Activated CD4-positive, alpha-beta T cell treated with anti-CD3 and anti-CD28 coated beads, Interleukin-2, amount 50 U/mL, for 48 hours (primary cell): ENCODE measurements at regions not wholly inside any gene's neighbourhood (a gene's known extent, or its start where the extent isn't known, plus 50 kb on each side); places are given as distances from the start of the nearest gene placed in this dataset.

ENCODE experiments used
- DNase-seq, 2 experiments: peaks; one replicate each; pipeline ENCODE4 v3.0.0-alpha.2; 2020

DNA sequence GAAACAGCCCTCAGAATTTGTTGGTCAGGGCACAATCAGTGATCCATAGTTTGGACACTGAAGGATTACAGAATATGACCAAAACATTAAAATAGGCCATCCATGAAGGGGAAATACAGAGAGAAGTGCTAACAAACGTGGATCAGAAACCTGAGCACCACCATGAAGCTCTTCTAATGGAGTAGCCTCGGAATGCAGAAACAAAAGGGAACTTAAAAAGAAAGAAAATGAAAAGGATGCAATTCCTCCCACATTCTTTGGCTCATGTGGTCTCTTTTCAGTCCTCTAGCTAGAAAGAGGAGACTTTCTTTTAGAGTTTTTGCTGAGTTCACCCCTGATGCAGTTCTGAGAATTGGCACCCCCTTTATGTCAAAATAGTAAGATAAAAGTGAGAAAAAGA lies 989.8 kb upstream of the B3GALT2 start:
- DNase-seq: no peak

DNA sequence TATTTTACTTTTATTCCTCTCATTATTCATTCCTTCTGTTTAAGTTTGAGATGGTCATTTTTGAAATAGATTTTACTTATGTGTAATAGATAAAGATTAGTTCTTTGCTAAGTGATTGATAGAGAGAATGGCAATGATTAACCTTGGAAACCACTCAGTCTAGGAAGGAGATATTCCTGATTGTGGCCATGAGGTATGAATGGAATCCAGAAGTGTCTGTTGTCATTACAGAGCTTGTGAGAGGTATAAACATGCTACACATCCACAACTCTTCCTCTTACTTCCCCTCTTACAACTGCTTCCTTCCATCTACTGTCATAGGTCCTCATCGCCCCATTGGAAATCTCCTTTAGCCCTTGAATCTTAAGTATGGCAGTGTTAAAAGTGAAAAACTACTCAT lies 988.8 kb upstream of the B3GALT2 start:
- no peak for DNase-seq

DNA sequence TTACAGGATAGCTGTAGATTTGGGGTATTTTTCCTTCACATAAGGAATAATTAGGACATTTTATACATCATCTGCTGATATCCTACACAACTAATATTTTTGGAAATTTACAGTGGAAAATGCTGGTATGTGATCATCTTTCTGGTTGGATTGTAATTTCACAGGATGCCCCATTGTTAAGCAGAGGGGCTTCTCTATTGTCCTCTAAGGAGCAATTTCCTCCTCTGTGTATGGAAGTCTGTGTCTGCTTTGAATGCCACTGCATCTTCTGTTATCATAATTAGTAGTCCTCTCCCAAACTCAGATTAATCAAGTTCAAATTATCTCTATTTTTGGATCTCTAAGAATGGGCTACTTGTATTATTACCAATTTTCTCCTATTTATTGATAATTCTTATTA lies 988.1 kb upstream of the B3GALT2 start:
- no peak for DNase-seq

DNA sequence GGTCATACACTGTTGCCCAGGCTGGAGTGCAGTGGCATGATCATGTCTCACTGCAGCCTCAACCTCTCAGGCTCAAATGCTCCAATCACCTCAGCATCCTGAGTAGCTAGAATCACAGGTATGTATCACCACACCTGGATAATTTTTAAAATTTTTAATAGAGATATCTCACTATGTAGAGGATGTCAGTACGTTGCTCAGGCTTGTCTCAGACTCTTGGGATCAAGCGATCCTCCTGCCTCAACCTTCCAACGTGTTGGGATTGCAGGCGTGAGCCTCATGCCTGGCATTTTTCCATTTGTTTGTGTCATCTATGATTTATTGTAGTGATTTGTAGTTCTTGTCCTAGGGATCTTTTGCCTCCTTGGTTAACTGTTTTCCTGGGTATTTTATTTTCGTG lies 985.2 kb upstream of the B3GALT2 start:
- no peak for DNase-seq

DNA sequence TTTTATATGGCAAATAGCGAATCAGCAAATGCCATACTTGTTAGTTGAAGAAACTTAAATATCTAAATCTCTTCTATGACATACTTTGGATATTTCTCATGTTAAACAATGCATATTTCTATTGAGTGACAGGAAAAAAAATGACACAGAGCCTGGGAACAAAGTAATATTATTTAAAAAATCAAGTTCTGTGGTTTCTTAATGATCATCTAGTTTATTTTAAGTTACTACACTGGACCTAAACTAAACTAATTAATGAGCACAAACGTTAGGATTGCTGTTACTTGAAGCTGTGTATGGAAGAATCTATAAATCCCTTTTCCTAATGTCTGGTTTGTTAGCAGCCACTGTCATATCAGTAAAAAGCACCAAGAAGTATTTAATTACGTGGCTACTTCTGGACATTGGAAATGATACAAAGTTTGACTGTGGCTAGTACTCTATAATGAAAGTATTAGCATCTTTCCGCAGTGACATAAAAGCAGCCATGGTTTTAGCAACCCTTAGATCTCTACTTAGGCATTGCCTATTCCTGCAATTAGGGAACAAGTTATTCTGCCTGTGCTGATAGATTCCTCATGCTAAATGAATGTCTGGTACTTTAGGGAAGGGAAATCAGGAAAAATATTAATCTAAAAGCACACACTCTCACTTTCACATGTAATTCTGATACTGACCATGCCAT lies 981.7 kb upstream of the B3GALT2 start:
- DNase-seq: no peak

DNA sequence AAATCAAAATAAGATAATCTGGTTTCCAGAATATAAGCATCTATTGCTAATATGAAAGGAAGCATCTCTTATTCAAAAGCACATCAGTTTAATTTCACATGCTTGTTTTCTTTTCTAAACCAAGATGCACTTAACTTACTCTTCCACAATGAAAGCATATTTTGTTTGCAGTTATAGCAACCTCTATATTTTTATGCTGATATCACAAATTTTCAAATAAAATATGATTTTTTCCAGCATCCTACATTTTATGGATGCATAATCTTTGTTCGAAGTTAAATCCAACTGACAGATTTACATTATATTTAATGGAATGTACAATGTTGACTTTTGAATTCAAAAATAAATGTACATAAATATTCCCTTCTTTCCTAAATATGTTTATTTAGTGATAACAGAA lies 978.3 kb upstream of the B3GALT2 start:
- DNase-seq: no peak

DNA sequence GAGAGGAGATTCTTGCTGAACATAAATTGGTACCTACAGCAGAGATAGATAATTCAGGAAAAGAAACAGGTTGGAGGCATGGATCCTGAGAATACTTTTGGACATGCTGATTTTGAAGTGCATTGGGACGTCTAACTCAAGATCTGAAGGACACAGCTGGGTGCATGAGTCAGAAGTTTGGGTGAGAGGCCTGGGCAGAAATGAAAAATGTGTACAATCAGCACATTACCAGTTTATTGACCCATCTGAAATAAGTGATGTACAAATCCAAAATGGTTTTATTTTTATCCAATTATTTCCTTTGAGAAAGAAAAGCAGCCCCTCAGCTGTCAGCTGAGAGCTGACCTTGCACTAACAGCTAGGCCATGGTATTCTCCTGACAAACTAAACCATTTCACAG lies 975.2 kb upstream of the B3GALT2 start:
- no peak for DNase-seq

DNA sequence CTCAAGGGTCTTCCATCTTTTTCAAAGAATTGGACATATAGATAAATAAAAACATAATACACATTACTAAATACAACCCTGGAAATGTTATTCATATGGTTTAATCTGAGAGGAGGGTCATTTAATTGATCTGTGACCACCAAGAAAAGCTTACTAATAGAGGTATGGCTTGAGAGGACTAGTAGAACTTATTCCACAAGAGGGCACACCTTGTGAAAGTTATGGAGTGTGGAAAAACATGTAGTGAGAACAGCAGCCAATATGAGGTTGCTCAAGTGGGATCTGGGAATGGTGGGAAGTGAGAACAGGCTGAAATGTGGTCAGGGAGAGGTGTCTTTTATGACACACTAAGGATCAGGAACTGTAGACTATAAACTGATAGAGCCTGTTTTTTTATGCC lies 973.5 kb upstream of the B3GALT2 start:
- DNase-seq: no peak

DNA sequence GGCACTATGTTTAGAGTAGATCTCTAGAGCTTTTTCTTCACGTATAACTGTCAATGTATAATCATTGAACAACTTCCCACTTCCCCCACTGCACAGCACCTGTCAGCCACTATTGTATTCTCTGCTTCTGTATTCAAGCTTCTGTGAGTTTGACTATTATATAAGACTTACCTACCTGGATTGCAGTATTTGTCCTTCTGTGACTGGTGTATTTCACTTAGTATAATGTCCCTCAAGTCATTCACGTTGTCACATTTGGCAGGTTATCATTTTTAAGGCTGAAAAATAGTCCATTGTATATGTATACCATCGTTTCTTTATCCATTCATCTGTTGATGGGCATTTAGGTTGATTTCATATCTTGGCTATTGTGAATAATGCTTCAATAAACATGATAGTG lies 969.5 kb upstream of the B3GALT2 start:
- no peak for DNase-seq

DNA sequence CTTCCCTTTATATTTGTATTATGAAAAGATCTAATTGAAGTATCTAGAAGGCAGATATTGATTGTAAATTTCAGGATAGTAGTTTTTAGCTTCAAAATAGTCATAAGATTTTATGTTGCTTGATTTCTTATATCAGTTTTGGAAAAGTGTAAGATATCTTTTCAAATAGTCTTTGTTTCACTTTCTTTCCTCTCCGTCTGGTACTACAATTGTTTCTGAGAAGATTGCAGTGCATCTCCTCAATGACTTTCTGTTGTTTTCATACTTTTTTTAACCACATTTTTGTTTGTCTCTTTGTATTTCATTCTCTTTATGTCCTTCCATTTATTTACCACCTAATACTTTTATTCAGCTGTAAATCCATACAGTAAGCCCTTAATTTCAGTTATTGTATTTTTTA lies 964.6 kb upstream of the B3GALT2 start:
- DNase-seq: no peak

DNA sequence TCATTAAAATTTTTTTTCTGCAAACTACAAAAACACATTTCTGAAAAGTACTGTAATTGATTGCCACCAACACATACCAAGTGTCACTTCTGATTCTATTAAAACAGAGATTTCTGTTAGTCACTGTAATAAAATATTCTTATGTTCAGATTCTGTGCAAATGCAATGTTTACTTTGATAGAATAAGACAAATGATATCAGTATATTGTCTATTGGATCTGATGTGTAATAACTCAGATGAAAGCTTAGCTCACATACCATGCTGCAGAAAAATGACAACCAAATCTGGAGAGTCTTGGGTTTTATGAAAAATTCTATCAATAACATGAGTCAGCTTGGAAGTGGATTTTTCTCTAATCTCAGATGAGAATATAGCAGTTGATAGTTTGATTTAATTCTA lies 963.8 kb upstream of the B3GALT2 start:
- no peak for DNase-seq

DNA sequence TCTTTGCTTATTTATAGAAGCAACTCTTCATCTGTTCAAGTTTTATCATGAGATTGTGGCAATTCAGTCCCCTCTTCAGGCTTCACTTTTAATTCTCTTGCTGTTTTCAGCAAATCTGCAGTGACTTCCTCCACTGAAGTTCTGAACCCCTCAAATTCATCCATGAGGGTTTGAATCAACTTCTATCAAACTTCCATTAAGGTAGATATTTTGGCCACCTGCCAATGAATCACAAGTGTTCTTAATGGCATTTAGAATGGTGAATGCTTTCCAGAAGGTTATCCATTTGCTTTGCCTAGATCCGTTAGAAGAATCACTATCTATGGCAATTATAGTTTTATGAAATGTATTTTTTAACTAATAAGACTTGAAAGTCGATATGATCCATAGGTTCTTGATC lies 946.7 kb upstream of the B3GALT2 start:
- DNase-seq: no peak

DNA sequence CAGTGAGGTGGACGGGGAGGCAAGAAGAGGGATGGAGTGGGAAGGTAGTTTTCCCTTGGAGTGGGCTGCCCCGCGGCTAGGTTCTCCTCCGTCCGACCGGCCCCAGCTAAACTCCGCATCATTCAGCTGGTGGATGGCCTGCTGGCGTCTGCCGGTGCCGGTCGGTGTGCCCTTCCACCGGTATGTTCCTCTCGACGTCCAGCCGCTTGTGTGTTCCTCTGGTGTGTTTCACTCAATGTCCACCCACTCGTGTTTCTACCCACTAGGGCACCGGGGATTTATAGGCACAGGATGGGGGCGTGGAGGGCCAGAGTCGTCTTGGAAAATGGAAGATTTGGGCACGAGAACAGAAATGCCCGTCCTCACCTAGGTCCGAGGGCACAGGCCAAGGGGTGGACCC lies 931.7 kb upstream of the B3GALT2 start:
- no peak for DNase-seq

DNA sequence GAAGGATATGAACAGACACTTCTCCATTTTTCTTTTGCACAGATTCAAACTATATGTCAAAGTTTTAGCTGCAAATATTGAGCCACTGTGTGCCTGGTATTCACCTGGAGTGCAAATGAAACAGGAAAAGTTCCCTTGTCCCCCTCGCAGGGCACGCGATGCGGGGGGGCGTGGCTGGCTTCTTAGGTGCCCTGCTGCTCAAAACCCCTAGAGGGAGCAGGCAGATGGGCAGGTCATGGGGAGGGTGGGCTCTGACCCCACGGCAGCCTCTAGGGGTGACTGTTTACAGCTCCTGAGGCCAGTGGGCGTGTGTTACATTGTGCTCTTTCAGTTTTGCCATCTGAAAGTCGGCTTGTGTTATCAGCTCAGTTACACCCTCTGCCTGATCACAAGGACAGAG lies 931.2 kb upstream of the B3GALT2 start:
- DNase-seq: no peak

DNA sequence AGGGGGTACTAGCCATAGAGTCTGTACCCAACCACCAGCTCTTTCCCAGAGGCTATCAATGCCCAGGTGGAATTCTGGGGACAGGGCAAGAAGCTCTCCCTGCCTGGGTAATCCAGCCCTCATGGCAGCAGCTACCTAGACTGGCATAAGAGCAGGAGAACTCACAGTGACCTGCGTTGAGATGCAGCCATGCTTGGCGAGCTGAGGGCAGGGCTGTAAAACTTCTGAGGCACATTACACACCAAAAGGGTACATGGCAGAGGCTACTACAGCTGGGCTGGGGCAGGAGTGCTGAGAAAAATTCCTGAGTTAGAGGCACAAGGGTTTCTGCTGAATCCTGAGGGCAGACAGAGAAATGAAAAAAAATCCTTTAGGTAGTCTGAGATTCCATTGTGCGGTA lies 927.9 kb upstream of the B3GALT2 start:
- no peak for DNase-seq

DNA sequence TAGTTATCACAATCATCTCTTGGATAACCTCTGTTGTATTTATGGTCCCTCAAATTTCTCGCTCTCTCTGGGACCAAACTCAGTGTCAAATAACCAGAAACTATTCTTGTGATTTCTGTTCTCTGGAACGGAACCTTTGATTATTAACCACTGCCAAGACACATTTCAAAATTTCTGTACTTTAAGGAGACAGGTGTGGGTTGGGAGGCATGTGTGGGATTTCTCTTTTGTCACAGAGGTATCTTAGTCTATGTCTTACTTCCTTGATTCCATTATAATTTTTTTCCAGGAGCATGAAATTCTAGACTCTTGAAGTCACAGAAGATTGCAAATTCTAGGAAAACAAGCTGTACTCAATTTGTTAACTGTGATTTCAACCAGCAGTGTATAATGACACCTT lies 919.0 kb upstream of the B3GALT2 start:
- DNase-seq: no peak

DNA sequence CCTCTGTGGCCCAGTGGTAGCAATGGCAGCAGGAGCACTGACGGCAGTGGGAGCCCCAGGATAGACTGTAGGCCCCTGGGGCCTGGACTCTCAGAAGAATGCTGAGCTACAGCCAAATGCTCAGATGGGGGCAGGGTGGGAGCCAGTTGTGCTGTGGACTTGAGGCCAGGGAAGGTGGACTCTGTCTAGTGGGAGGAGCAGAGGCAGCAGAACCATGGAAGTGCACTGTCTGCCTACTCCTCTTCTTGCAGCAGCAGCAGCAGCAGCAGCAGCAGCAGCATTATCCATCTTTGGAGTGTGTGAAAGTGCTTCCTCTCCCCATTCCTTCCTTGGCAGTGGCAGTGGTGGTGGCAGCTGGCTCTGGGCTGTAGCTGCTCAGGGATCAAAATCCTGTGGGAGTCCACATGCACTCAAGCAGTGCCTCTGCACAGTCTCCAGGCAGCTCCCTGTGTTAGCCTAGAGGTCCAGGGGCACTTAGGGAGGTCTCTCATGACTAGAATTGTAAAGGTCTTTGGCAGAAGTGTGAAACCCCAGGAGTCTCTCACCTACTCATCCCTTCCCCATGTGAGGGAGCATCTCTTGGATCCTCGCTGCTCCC lies 917.9 kb upstream of the B3GALT2 start:
- DNase-seq: no peak

DNA sequence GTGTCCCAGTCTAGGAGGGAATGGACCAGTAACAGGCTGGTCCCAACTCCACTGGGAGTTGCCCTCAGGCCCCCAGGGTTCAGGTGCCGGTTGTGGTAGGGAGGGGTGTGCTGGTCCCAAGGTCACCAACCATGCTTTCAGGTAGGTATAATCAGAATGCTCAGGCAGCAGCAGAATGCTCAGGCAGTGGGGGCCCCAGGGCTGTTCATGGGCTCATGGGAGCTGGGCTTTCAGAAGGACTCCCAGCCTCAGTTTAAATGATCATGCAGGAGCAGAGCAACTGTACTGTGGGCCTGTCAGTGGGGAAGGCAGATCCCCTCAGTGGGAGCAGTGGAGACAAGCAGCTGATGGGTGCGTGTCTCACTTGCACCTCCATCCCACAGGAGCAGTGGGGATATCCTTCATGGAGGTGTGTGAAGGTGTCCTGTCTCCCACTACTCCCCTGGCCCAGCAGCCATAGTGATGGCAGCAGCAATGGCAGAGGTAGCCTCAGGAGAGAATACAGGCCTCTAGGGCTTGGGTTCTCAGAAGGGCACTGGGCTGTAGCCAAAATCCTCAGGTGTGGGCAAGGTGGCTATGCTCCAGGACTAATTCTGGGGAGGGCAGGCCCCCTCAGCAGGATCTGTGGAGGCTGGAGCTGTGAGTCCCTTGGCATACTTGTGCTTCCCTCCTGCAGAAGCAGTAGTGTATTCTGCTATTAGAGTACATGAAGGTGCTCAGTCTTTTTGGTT lies 917.3 kb upstream of the B3GALT2 start:
- DNase-seq: no peak

DNA sequence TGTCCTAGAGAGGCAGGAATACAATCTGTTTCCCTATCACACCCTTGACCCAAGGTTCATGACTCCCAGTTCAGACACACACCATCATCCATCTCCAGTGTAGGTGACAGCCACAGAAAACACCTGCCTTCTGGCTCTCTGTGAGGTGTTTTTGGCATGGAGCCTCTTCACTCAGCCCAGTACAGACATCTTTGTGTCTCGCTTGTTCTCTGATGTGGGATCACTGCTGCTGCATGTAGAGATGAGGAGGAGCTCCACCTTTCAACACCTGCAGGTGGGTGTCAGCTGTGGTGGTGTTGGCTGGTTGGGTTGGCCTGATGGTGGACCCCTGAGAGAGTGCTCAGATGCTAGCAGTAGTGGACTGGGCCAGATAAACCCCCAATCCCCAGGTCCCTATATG lies 916.7 kb upstream of the B3GALT2 start:
- no peak for DNase-seq

DNA sequence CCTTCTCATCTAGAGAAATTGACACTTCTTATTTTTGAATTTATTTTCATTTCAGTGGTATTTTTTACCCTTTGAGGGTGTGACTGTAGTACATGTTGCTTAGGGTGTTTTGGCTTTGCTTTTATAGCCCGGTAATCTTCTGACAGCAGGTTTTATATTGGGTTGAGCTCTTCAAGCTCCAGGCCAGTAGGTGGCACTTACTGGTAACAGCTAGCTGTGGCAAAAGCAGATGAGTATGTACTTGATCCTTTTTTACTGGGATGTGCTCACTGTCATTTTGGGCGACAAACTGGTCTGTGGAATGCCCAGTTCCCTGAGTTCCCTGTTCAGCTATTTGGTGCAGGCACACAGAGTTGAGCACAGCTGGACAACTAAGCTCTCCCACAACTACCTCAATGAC lies 916.2 kb upstream of the B3GALT2 start:
- DNase-seq: no peak

DNA sequence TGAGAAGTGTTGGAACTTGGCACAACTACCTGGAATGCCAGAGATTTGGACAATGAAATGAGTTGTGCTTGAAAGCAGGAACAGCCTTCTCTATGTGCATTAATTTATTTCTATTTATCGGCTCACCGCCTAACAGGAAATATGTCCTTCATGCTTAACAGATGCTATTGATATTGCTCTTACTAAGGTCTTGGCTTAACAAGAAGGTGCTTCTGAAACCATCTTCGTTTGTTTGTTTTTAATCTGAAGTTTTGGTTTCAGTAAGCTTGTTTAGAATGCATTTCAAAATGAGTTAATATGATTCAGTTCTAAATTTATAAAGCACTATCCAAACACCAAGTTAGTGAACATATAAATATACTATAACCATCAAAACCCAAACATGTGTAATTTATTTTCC lies 898.3 kb upstream of the B3GALT2 start:
- no peak for DNase-seq

DNA sequence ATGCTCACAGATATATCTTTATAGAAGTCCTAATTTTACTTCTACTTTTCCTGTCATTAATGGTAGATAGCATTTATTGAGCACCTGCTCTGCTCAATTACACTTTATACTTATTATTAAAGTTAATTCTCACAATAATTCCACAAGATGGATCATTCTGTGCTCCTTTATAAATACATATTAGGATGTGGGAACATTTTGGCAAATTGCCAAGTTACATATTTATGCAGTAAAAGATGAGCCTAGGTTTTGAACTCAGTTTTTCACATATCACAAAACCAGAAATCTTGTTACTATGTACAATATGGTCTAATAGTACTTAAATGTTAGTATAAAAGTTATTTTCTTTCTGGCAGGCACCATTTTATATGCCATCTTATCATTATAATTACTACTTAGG lies 895.0 kb upstream of the B3GALT2 start:
- no peak for DNase-seq

DNA sequence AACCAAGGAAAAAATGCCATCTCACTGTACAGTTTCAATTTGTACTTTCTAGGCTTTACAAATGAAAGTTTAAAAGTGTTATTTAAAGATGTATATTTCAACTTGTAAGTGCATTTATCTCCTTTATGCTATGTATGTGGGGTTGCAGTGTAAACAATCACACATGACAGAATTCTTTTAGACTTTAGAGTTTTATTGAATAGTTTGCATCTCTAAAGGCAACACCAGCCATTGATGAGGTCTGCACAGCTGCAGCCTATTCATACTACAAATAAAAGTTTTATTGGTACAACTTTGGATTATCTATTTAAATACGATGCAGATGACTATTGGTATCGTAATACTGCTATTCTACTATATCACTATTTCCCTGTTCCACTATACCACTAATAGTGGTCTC lies 894.4 kb upstream of the B3GALT2 start:
- no peak for DNase-seq

DNA sequence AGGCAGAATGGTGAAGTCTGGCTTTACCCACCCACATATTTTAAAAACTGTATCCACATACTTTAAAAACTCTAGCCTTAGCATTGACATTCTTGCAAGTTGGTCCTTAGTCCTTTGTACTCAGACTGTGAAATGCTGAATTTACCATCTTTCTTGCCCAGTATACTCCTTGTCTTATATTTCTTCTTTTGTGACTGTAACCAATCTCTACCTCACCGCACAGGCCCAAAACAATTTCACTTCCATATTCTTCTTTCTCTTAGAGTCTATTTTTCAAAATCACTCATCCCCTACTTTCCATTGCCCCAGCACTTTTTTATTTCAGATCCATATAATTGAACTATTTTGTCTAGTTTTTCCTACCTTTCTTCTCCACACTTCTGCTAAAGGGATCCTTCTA lies 892.4 kb upstream of the B3GALT2 start:
- DNase-seq: no peak

DNA sequence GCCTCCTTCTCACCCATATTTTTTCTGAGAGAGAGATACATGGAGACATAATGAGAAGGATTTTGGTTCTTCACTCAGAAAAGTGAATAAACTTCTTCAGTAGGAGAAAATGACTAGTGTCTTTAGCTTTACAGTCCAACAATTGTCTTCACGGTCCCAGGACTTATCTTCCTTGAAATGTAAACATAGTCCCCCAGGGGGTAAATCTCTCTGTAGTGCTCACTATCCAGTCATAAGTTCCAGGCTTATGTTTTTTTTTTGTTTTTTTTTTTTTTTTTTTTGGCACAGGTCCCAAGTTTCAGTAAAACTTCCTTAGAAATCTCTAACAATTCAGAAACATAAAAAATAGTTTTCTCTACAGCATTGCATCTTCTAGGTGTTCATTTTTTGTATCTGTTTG lies 890.2 kb upstream of the B3GALT2 start:
- DNase-seq: no peak
